ENCODE measurements at regions not wholly inside any gene's neighbourhood (a gene's known extent, or its start where the extent isn't known, plus 50 kb on each side); places are given as distances from the start of the nearest gene placed in this dataset.

DNA sequence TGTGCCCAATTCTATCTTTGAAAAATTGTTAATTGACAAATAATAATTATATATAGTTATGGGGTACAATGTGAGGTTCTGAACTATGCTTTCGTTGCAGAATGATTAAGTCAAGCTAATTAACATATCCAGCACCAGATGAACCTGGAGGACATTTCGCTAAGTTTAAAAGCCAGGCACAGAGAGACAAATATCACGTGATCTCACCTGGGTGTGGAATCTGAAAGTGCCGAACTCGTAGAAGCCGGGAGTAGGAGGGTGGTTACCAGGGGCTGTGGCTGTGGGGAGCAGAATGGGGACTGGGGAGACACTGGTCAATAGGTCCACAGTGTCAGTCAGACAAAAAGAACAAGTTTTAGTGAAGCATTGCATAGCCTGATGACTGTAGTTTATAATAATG lies 332.9 kb upstream of the SHH start:
- TF ChIP-seq CTCF (conservative IDR thresholded peaks at IDR 0.05; ENCODE audit: low read depth, low read length) (no peak), EZH2 (IDR thresholded peaks at IDR 0.05; ENCODE audit: borderline replicate concordance, low read depth, low read length, poor library complexity, severe bottlenecking) (no peak)
